HepG2 (cell line): ENCODE measurements at regions not wholly inside any gene's neighbourhood (a gene's known extent, or its start where the extent isn't known, plus 50 kb on each side); places are given as distances from the start of the nearest gene placed in this dataset.

Experiments
- BRCA1 ChIP-seq: sonication (generic); formaldehyde crosslinking; IDR thresholded peaks from 2 replicates; pipeline ENCODE4 v1.4.0; 2020; ENCODE audit warnings: missing genetic modification reagents
- BRD4 ChIP-seq: sonication (generic); formaldehyde crosslinking; IDR thresholded peaks from 2 replicates; pipeline ENCODE4 v1.4.0; 2020; ENCODE audit warnings: missing genetic modification reagents
- CBX2 ChIP-seq, 2 experiments: fragments of 200-600 bp in 1 of 2; sonication (generic); formaldehyde crosslinking in 1 of 2; IDR thresholded peaks; 2 replicates each; pipeline versions ENCODE4 v1.7.0 to v1.8.1; 2018 to 2022; ENCODE audit warnings: low read depth in 2 of 2, low read length in 1 of 2, mild to moderate bottlenecking in 1 of 2, missing genetic modification reagents in 1 of 2
- FIP1L1 ChIP-seq: fragments of 200-400 bp; formaldehyde crosslinking; IDR thresholded peaks from 2 replicates; pipeline ENCODE4 v1.6.1; 2018; ENCODE audit warnings: low read depth, mild to moderate bottlenecking, low read length, moderate library complexity, borderline replicate concordance; ENCODE audit not compliant: insufficient read depth
- HMG20A ChIP-seq: IDR thresholded peaks from 2 replicates; pipeline ENCODE4 v1.6.1; 2016; ENCODE audit warnings: borderline replicate concordance
- IKZF5 ChIP-seq: IDR thresholded peaks from 2 replicates; pipeline ENCODE4 v1.6.1; 2018; ENCODE audit warnings: missing genetic modification reagents, mild to moderate bottlenecking, missing compliant biosample characterization
- KMT2A ChIP-seq: sonication (generic); formaldehyde crosslinking; IDR thresholded peaks from 2 replicates; pipeline ENCODE4 v1.4.0; 2020; ENCODE audit warnings: missing genetic modification reagents
- LCORL ChIP-seq, 2 experiments: fragments of 450-650 bp in 1 of 2; sonication (generic) in 1 of 2; formaldehyde crosslinking in 1 of 2; IDR thresholded peaks; 2 replicates each; pipeline versions ENCODE4 v1.5.0 to v1.6.1; 2017 to 2020; ENCODE audit warnings: antibody characterized with exemption in 1 of 2, missing genetic modification reagents in 1 of 2
- MTF2 ChIP-seq: sonication (generic); formaldehyde crosslinking; IDR thresholded peaks from 2 replicates; pipeline ENCODE4 v1.5.0; 2020; ENCODE audit warnings: missing genetic modification reagents, borderline replicate concordance
- NFATC3 ChIP-seq: sonication (generic); formaldehyde crosslinking; IDR thresholded peaks from 2 replicates; pipeline ENCODE4 v1.5.1; 2020; ENCODE audit warnings: mild to moderate bottlenecking, missing genetic modification reagents
- NR2C2 ChIP-seq: sonication (generic); formaldehyde crosslinking; IDR thresholded peaks from 2 replicates; pipeline ENCODE4 v1.4.0; 2020; ENCODE audit warnings: missing genetic modification reagents, mild to moderate bottlenecking, moderate library complexity, borderline replicate concordance
- NR3C1 ChIP-seq: sonication (generic); formaldehyde crosslinking; IDR thresholded peaks from 2 replicates; pipeline ENCODE4 v1.4.0; 2020; ENCODE audit warnings: missing genetic modification reagents
- PAX8 ChIP-seq: sonication (generic); formaldehyde crosslinking; IDR thresholded peaks from 2 replicates; pipeline ENCODE4 v1.8.0; 2022; ENCODE audit warnings: mild to moderate bottlenecking, missing genetic modification reagents, borderline replicate concordance
- SIX4 ChIP-seq: sonication (generic); formaldehyde crosslinking; IDR thresholded peaks from 2 replicates; pipeline ENCODE4 v1.4.0; 2020; ENCODE audit warnings: missing genetic modification reagents
- SMAD3 ChIP-seq: sonication (generic); formaldehyde crosslinking; IDR thresholded peaks from 2 replicates; pipeline ENCODE4 v1.4.0; 2020; ENCODE audit warnings: missing genetic modification reagents
- SMARCC2 ChIP-seq: fragments of 450-650 bp; IDR thresholded peaks from 2 replicates; pipeline ENCODE4 v1.6.1; 2017; ENCODE audit warnings: antibody characterized with exemption, mild to moderate bottlenecking
- SRSF9 ChIP-seq: fragments of 200-400 bp; formaldehyde crosslinking; IDR thresholded peaks from 2 replicates; pipeline ENCODE4 v1.6.1; 2018; ENCODE audit warnings: borderline replicate concordance, mild to moderate bottlenecking, low read depth, low read length; ENCODE audit not compliant: insufficient read depth, poor library complexity, severe bottlenecking
- THAP11 ChIP-seq: IDR thresholded peaks from 2 replicates; pipeline ENCODE4 v1.6.1; 2016; ENCODE audit warnings: missing biosample characterization, missing genetic modification reagents
- ZFX ChIP-seq: sonication (generic); formaldehyde crosslinking; IDR thresholded peaks from 2 replicates; pipeline ENCODE4 v1.4.0; 2020; ENCODE audit warnings: mild to moderate bottlenecking, low read depth, missing genetic modification reagents, moderate library complexity
- ZIK1 ChIP-seq: sonication (generic); formaldehyde crosslinking; IDR thresholded peaks from 2 replicates; pipeline ENCODE4 v1.5.0; 2020; ENCODE audit warnings: mild to moderate bottlenecking, low read depth, missing genetic modification reagents, borderline replicate concordance
- ZNF10 ChIP-seq: sonication (generic); formaldehyde crosslinking; IDR thresholded peaks from 2 replicates; pipeline ENCODE4 v1.4.0; 2020; ENCODE audit warnings: mild to moderate bottlenecking, low read depth, missing genetic modification reagents, borderline replicate concordance
- ZNF234 ChIP-seq: sonication (generic); formaldehyde crosslinking; conservative IDR thresholded peaks from 2 replicates; pipeline ENCODE4 v1.5.1; 2020; ENCODE audit warnings: mild to moderate bottlenecking, missing genetic modification reagents
- ZNF329 ChIP-seq: sonication (generic); formaldehyde crosslinking; IDR thresholded peaks from 2 replicates; pipeline ENCODE4 v1.9.0; 2021; ENCODE audit warnings: low read depth, mild to moderate bottlenecking, missing genetic modification reagents
- ZNF350 ChIP-seq: sonication (generic); formaldehyde crosslinking; IDR thresholded peaks from 2 replicates; pipeline ENCODE4 v1.4.0; 2020; ENCODE audit warnings: mild to moderate bottlenecking, low read depth, missing genetic modification reagents, borderline replicate concordance
- ZNF451 ChIP-seq: sonication (generic); formaldehyde crosslinking; IDR thresholded peaks from 2 replicates; pipeline ENCODE4 v1.5.0; 2020; ENCODE audit warnings: mild to moderate bottlenecking, missing genetic modification reagents
- ZNF674 ChIP-seq: sonication (generic); formaldehyde crosslinking; IDR thresholded peaks from 2 replicates; pipeline ENCODE4 v1.5.0; 2020; ENCODE audit warnings: low read depth, mild to moderate bottlenecking, missing genetic modification reagents
- ZNF709 ChIP-seq: sonication (generic); formaldehyde crosslinking; IDR thresholded peaks from 2 replicates; pipeline ENCODE4 v1.5.0; 2020; ENCODE audit warnings: mild to moderate bottlenecking, missing genetic modification reagents
- ZNF747 ChIP-seq: sonication (generic); formaldehyde crosslinking; IDR thresholded peaks from 2 replicates; pipeline ENCODE4 v1.8.1; 2023; ENCODE audit warnings: missing genetic modification reagents, mild to moderate bottlenecking, borderline replicate concordance
- ZSCAN20 ChIP-seq: sonication (generic); formaldehyde crosslinking; IDR thresholded peaks from 2 replicates; pipeline ENCODE4 v1.4.0; 2020; ENCODE audit warnings: missing genetic modification reagents, mild to moderate bottlenecking, borderline replicate concordance
- ZSCAN31 ChIP-seq: sonication (generic); formaldehyde crosslinking; IDR thresholded peaks from 2 replicates; pipeline ENCODE4 v1.5.0; 2020; ENCODE audit warnings: low read depth, mild to moderate bottlenecking, missing genetic modification reagents

- TF ChIP-seq LCORL (IDR thresholded peaks at IDR 0.05) = peak; percentile 91
- peak; percentile 73 for TF ChIP-seq LCORL (CRISPR knock-in tag; IDR thresholded peaks at IDR 0.05)
- TF ChIP-seq ZNF674 = no peak
- no peak for TF ChIP-seq ZNF451 (CRISPR knock-in tag)
- no peak for TF ChIP-seq ZNF234 (CRISPR knock-in tag)
- TF ChIP-seq NFATC3 = no peak
- no peak for TF ChIP-seq ZSCAN20 (CRISPR knock-in tag)
- TF ChIP-seq THAP11 = 0 out of 2 replicates have a peak, but pooled peaks have one; percentile 73
- TF ChIP-seq HMG20A = peak; percentile 80; the same call in 1 of the 2 replicates
- 0 out of 2 replicates have a peak, but pooled peaks have one; percentile 28 for TF ChIP-seq ZIK1 (CRISPR knock-in tag)
- no peak for TF ChIP-seq MTF2 (CRISPR knock-in tag)
- TF ChIP-seq SMARCC2 = no peak
- TF ChIP-seq ZNF10 = no peak
- TF ChIP-seq ZSCAN31 = peak; percentile 30; the same call in 1 of the 2 replicates
- TF ChIP-seq IKZF5 (CRISPR knock-in tag) = peak; percentile 89
- TF ChIP-seq FIP1L1 = no peak
- no peak for TF ChIP-seq PAX8 (CRISPR knock-in tag)
- no peak for TF ChIP-seq ZNF350 (CRISPR knock-in tag)
- peak; percentile 74 for TF ChIP-seq SMAD3 (CRISPR knock-in tag)
- peak; percentile 83 for TF ChIP-seq SIX4 (CRISPR knock-in tag)
- TF ChIP-seq ZNF747 (CRISPR knock-in tag) = 0 out of 2 replicates have a peak, but pooled peaks have one; percentile 38
- no peak for TF ChIP-seq CBX2 (IDR thresholded peaks at IDR 0.05; ENCODE audit: low read depth, low read length)
- TF ChIP-seq CBX2 (CRISPR knock-in tag; IDR thresholded peaks at IDR 0.05; ENCODE audit: low read depth) = no peak
- TF ChIP-seq BRCA1 (CRISPR knock-in tag) = peak; percentile 74; the same call in 1 of the 2 replicates
- no peak for TF ChIP-seq ZNF709 (CRISPR knock-in tag)
- no peak; the same call in 1 of the 2 replicates for TF ChIP-seq KMT2A (CRISPR knock-in tag)
- TF ChIP-seq BRD4 = peak; percentile 96
- TF ChIP-seq NR3C1 (CRISPR knock-in tag) = no peak
- no peak for TF ChIP-seq ZNF329
- peak; percentile 57 for TF ChIP-seq ZFX (CRISPR knock-in tag)
- peak; percentile 73 for TF ChIP-seq NR2C2 (CRISPR knock-in tag)
- TF ChIP-seq SRSF9 = no peak
These were observed 181.4 kb downstream of the AKR1D1 start (continued) for GRCh38 chr7:138257459-138258196.
